RWPE2 (cell line): ENCODE measurements at regions not wholly inside any gene's neighbourhood (a gene's known extent, or its start where the extent isn't known, plus 50 kb on each side); places are given as distances from the start of the nearest gene placed in this dataset.
A peak's percentile ranks its signal among the peaks of the same experiment; 100 is the strongest.

ENCODE experiments used
- ATAC-seq: fragments of 200-7000 bp; cut with Tn5 transposase; 3 replicates; pipeline ENCODE4 v1.9.1; 2021; ENCODE audit warnings: low read depth
- DNase-seq: peaks from one replicate; pipeline ENCODE4 v3.0.0-alpha.2; 2020; ENCODE audit warnings: low spot score
- H3K27ac ChIP-seq: fragments of 450-650 bp; 2 replicates; pipeline ENCODE4 v1.5.1; 2017; ENCODE audit warnings: mild to moderate bottlenecking; ENCODE audit not compliant: poor library complexity, severe bottlenecking
- H3K27me3 ChIP-seq: fragments of 250-450 bp; sonication (Bioruptor Pico); 2 replicates; pipeline ENCODE4 v1.5.1; 2021; ENCODE audit warnings: mild to moderate bottlenecking, moderate library complexity; ENCODE audit not compliant: insufficient read depth, poor library complexity, severe bottlenecking
- H3K36me3 ChIP-seq: fragments of 250-450 bp; sonication (Bioruptor Pico); 2 replicates; pipeline ENCODE4 v1.5.1; 2020; ENCODE audit warnings: low read depth, mild to moderate bottlenecking, moderate library complexity
- H3K4me1 ChIP-seq: fragments of 250-450 bp; sonication (Bioruptor Pico); 2 replicates; pipeline ENCODE4 v1.5.1; 2021; ENCODE audit warnings: mild to moderate bottlenecking, moderate library complexity; ENCODE audit not compliant: insufficient read depth, poor library complexity, severe bottlenecking
- H3K4me3 ChIP-seq: fragments of 250-450 bp; sonication (Bioruptor Pico); 2 replicates; pipeline ENCODE4 v1.5.1; 2021; ENCODE audit warnings: mild to moderate bottlenecking, moderate library complexity; ENCODE audit not compliant: severe bottlenecking
- H3K9me3 ChIP-seq: fragments of 250-450 bp; sonication (Bioruptor Pico); 2 replicates; pipeline ENCODE4 v1.5.1; 2021; ENCODE audit warnings: mild to moderate bottlenecking, moderate library complexity; ENCODE audit not compliant: severe bottlenecking
- TF ChIP-seq, protein P1 (sequence below): fragments of 450-650 bp; IDR thresholded peaks from one replicate; pipeline ENCODE4 v1.5.1; 2017; ENCODE audit warnings: mild to moderate bottlenecking, moderate library complexity; ENCODE audit not compliant: poor library complexity, severe bottlenecking

DNA sequence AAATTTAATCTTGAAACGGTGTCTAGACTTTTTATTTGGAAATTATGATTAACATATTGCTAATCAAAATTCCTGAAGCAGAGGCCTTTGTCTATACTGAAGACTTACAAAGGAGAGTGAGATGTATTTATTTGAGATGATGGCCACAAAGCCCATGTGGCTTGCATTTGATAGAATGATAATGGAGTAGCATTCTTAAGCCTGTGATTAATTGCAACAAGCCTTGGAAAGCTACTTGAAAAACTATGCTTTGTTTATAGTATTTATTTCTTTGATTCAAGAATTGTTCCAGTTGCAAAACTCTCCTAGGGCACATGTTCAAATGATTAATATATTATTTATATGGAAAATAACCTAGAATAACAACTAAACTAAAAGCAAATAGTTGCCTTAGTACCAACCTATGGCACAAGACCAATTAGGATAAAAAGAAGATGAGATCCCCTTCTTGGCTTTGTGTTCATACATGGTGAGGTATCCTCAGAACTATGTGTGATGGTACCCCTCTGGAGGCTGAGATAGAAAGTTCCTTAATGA is 244.1 kb upstream of the TBL1XR1 start:
- Histone ChIP-seq H3K4me1 (peaks cover 9% of the 10 kb centered on the region), H3K4me3 (no peak overlapping the region), H3K27ac (no peak overlapping the region), H3K36me3 (no peaks in the 10 kb centered on the region), H3K9me3 (no peaks in the 10 kb centered on the region), H3K27me3 (no peaks in the 10 kb centered on the region)
- TF ChIP-seq, protein P1, sequence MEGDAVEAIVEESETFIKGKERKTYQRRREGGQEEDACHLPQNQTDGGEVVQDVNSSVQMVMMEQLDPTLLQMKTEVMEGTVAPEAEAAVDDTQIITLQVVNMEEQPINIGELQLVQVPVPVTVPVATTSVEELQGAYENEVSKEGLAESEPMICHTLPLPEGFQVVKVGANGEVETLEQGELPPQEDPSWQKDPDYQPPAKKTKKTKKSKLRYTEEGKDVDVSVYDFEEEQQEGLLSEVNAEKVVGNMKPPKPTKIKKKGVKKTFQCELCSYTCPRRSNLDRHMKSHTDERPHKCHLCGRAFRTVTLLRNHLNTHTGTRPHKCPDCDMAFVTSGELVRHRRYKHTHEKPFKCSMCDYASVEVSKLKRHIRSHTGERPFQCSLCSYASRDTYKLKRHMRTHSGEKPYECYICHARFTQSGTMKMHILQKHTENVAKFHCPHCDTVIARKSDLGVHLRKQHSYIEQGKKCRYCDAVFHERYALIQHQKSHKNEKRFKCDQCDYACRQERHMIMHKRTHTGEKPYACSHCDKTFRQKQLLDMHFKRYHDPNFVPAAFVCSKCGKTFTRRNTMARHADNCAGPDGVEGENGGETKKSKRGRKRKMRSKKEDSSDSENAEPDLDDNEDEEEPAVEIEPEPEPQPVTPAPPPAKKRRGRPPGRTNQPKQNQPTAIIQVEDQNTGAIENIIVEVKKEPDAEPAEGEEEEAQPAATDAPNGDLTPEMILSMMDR, result no peak
- DNase-seq (no peak), ATAC-seq (no peak)

DNA sequence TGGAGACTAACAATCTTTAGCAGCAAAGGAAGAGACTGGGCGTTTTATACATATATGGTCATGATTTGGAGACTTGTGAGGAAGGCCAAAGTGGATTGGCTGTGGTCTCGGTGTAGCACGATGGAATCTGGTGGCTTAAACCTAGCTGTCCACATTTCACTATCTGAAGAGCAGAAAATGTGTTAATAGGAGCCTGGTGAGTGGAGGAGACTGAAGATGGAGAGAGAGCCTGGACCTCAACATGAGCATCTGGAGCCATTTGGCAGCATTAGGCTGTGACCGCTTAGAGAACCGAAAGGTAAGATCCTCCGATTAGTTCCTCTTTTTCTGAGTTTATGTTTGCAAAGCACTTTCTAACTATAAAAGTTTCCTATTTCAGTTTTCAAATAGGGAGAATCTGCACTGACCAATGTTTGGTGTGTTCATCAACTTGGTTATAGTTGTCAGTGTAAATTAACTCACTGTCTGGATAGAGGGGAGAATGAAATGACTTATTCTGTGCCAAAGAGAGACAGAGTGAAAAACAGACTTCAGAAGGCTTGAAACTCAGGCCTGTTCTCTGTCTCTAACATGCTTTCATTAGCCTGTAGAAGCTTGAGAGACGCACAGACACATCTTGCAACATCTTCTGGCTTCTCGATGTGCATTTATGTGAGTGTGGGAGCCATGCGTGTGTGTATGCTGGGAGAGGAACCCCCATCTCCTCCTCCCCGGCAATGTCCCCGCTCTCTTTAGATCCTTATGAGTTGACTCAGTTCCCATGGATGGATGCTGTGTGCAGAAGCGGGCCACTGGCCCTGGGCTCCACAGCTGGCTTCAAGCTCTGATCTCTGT is 244.7 kb upstream of the TBL1XR1 start:
- no peak overlapping the region for H3K4me3 ChIP-seq
- ATAC-seq (no peak), DNase-seq (no peak)
- no peaks in the 10 kb centered on the region for H3K36me3 ChIP-seq
- H3K4me1 ChIP-seq, result peaks cover 9% of the 10 kb centered on the region
- TF ChIP-seq, protein P1, result no peak
- H3K9me3 ChIP-seq, result no peaks in the 10 kb centered on the region
- H3K27ac ChIP-seq, result no peak overlapping the region
- no peaks in the 10 kb centered on the region for H3K27me3 ChIP-seq

DNA sequence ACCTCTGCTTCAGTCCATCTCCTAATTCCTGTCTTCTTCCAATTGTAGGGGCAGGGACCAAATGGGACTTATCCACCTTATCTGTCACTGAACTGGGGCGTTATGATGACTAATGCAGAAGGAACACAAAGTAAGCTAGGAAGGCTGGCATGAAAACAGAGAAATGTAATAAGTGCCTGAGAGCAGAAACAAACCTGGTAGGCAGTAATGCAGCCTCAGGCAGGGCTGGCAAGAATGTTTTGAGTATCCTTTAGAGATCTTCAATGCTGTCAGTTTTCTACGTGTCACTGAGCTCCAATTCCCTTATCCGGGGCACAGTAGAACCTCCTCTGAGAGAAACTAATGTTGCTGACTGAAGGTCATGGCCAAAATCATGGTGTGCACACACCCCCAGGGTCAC is 246.2 kb upstream of the TBL1XR1 start:
- peak; percentile 68 for ATAC-seq
- Histone ChIP-seq H3K9me3 (no peaks in the 10 kb centered on the region), H3K27ac (peak overlapping the region; percentile 13), H3K4me3 (no peak overlapping the region), H3K36me3 (no peaks in the 10 kb centered on the region), H3K27me3 (no peaks in the 10 kb centered on the region), H3K4me1 (peaks cover 21% of the 10 kb centered on the region)
- TF ChIP-seq, protein P1, result no peak
- DNase-seq, result no peak

DNA sequence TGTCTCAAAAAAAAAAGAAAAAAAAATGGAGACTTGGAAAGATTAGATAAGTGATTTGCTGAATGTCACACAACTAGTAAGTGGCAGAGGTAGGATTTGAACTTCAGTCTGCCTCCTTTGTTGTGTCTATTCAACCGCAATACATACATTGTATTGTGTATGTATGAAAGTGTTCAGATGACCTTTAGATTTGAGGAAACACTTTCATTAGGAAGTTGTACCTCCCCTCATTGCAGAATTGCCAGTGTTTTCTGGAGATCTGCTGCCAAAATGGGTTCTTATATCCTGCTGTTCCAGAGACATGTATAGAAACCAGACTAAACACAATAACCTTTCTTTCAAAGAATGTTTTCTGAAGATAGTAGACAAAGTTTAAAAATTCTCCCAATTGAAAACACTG is 247.4 kb upstream of the TBL1XR1 start:
- peaks cover 30% of the 10 kb centered on the region for H3K4me1 ChIP-seq
- no peak overlapping the region for H3K27ac ChIP-seq
- no peaks in the 10 kb centered on the region for H3K9me3 ChIP-seq
- H3K4me3 ChIP-seq, result no peak overlapping the region
- TF ChIP-seq, protein P1, result no peak
- ATAC-seq (no peak), DNase-seq (no peak)
- no peaks in the 10 kb centered on the region for H3K36me3 ChIP-seq
- no peaks in the 10 kb centered on the region for H3K27me3 ChIP-seq

DNA sequence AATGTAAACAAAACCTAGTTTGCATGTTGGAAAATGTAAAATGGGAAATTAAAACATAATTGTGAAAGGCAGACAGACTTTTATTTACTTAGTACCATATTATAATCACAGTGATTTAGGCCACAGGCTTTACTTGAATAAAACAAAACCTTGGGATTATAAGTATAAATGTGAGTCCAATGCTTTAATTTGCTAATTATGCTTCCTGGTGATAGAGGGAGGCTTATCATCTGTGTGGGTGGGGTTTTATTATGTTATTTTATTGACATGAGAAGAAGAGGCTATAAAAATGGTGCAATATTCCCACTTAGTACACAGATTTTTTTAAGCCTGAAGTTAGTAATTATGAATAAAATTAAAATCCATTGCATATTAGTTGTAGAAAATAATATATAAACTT is 248.3 kb upstream of the TBL1XR1 start:
- ATAC-seq, result no peak
- H3K27me3 ChIP-seq, result no peaks in the 10 kb centered on the region
- no peak for DNase-seq
- H3K4me1 ChIP-seq, result peaks cover 37% of the 10 kb centered on the region
- H3K4me3 ChIP-seq, result no peak overlapping the region
- H3K36me3 ChIP-seq, result no peaks in the 10 kb centered on the region
- H3K9me3 ChIP-seq, result no peaks in the 10 kb centered on the region
- no peak overlapping the region for H3K27ac ChIP-seq
- TF ChIP-seq, protein P1, result no peak
